Type B pancreatic cell (in vitro differentiated cells): ENCODE measurements at regions not wholly inside any gene's neighbourhood (a gene's known extent, or its start where the extent isn't known, plus 50 kb on each side); places are given as distances from the start of the nearest gene placed in this dataset.

ENCODE experiments used
- DNase-seq: peaks from one replicate; pipeline ENCODE4 v3.0.0; 2021; ENCODE audit warnings: mixed read lengths; ENCODE audit not compliant: unreplicated experiment; ENCODE audit errors: extremely low spot score
- H3K27ac Mint-ChIP-seq: 2 replicates; pipeline ENCODE4 v1.8.0; 2021; ENCODE audit warnings: mild to moderate bottlenecking, mixed read lengths
- H3K27me3 Mint-ChIP-seq: 2 replicates; pipeline ENCODE4 v1.8.0; 2021; ENCODE audit warnings: mixed read lengths
- H3K36me3 Mint-ChIP-seq: 2 replicates; pipeline ENCODE4 v1.8.0; 2021; ENCODE audit warnings: mixed read lengths
- H3K4me1 Mint-ChIP-seq: one replicate; pipeline ENCODE4 v1.8.0; 2021; ENCODE audit warnings: mixed read lengths; ENCODE audit not compliant: unreplicated experiment
- H3K4me3 Mint-ChIP-seq: 2 replicates; pipeline ENCODE4 v1.8.0; 2021; ENCODE audit warnings: mild to moderate bottlenecking, mixed read lengths
- H3K9me3 Mint-ChIP-seq: 2 replicates; pipeline ENCODE4 v1.8.0; 2021; ENCODE audit warnings: mixed read lengths
- TF ChIP-seq, protein P1 (sequence below): fragments of 200-600 bp; sonication (generic); conservative IDR thresholded peaks from 2 replicates; pipeline ENCODE4 v1.5.0; 2021; ENCODE audit warnings: antibody characterized with exemption, mild to moderate bottlenecking

GRCh38 chr14:43043850-43044249 is 1437.2 kb downstream of the LRFN5 start:
- no peaks in the 10 kb centered on the region for H3K36me3 Mint-ChIP-seq
- no peaks in the 10 kb centered on the region for H3K9me3 Mint-ChIP-seq
- no peak overlapping the region for H3K27ac Mint-ChIP-seq
- H3K4me3 Mint-ChIP-seq: no peak overlapping the region
- no peak for DNase-seq
- H3K4me1 Mint-ChIP-seq: peaks cover 11% of the 10 kb centered on the region
- TF ChIP-seq, protein P1, sequence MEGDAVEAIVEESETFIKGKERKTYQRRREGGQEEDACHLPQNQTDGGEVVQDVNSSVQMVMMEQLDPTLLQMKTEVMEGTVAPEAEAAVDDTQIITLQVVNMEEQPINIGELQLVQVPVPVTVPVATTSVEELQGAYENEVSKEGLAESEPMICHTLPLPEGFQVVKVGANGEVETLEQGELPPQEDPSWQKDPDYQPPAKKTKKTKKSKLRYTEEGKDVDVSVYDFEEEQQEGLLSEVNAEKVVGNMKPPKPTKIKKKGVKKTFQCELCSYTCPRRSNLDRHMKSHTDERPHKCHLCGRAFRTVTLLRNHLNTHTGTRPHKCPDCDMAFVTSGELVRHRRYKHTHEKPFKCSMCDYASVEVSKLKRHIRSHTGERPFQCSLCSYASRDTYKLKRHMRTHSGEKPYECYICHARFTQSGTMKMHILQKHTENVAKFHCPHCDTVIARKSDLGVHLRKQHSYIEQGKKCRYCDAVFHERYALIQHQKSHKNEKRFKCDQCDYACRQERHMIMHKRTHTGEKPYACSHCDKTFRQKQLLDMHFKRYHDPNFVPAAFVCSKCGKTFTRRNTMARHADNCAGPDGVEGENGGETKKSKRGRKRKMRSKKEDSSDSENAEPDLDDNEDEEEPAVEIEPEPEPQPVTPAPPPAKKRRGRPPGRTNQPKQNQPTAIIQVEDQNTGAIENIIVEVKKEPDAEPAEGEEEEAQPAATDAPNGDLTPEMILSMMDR: no peak
- no peaks in the 10 kb centered on the region for H3K27me3 Mint-ChIP-seq

DNA sequence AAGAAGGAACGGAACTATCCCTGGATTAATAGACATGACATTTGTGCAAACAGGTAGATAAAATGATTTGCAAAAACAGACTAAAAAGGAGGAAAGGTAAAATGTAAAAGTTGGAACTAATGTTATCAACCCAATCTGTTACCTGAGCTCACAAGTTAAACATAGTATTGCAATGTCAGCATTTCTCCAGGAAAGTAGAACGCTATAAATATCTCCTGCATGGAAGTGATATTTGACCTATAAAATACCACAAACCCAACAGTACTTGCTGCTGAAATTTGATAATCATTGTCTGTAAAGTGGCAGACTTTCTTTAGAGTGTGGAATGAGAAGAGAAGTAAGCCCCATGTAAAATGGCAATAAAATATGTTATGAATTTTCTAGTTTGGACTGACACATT is 1435.7 kb downstream of the LRFN5 start:
- no peaks in the 10 kb centered on the region for H3K9me3 Mint-ChIP-seq
- H3K27me3 Mint-ChIP-seq: no peaks in the 10 kb centered on the region
- H3K27ac Mint-ChIP-seq: no peak overlapping the region
- no peaks in the 10 kb centered on the region for H3K36me3 Mint-ChIP-seq
- no peak for DNase-seq
- peaks cover 11% of the 10 kb centered on the region for H3K4me1 Mint-ChIP-seq
- peak overlapping the region; percentile 31 for H3K4me3 Mint-ChIP-seq
- TF ChIP-seq, protein P1: no peak

- H3K27me3 Mint-ChIP-seq: no peaks in the 10 kb centered on the region
- no peaks in the 10 kb centered on the region for H3K36me3 Mint-ChIP-seq
- no peak for DNase-seq
- TF ChIP-seq, protein P1: no peak
- H3K27ac Mint-ChIP-seq: no peak overlapping the region
- H3K9me3 Mint-ChIP-seq: no peaks in the 10 kb centered on the region
- H3K4me1 Mint-ChIP-seq: peaks cover 11% of the 10 kb centered on the region
- peak overlapping the region; percentile 31 for H3K4me3 Mint-ChIP-seq
Observed at GRCh38 chr14:43041976-43042375, 1435.3 kb downstream of the LRFN5 start.

DNA sequence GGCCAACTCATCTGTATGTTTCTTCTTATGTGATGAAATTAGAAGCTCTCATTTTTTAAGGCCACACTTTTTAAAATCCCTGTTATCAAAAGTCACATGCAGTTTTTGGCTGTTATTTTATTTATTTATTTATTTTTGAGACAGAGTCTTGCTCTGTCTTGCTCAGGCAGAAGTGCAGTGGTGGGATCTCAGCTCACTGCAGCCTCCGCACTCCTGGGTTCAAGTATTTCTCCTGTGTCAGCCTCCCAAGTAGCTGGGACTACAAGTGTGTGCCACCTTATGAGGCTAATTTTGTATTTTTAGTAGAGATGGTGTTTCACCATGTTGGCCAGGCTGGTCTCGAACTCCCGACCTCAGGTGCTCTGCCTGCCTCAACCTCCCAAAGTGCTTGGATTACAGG is 1434.5 kb downstream of the LRFN5 start:
- no peaks in the 10 kb centered on the region for H3K27me3 Mint-ChIP-seq
- no peak overlapping the region for H3K4me3 Mint-ChIP-seq
- TF ChIP-seq, protein P1: no peak
- peaks cover 11% of the 10 kb centered on the region for H3K4me1 Mint-ChIP-seq
- H3K36me3 Mint-ChIP-seq: no peaks in the 10 kb centered on the region
- DNase-seq: no peak
- H3K27ac Mint-ChIP-seq: no peak overlapping the region
- no peaks in the 10 kb centered on the region for H3K9me3 Mint-ChIP-seq

GRCh38 chr14:43039881-43040280 is 1433.2 kb downstream of the LRFN5 start:
- TF ChIP-seq, protein P1: no peak
- H3K4me3 Mint-ChIP-seq: no peak overlapping the region
- H3K27ac Mint-ChIP-seq: no peak overlapping the region
- H3K4me1 Mint-ChIP-seq: peaks cover 11% of the 10 kb centered on the region
- DNase-seq: no peak
- no peaks in the 10 kb centered on the region for H3K36me3 Mint-ChIP-seq
- no peaks in the 10 kb centered on the region for H3K27me3 Mint-ChIP-seq
- no peaks in the 10 kb centered on the region for H3K9me3 Mint-ChIP-seq

GRCh38 chr14:43031598-43031997 is 1424.9 kb downstream of the LRFN5 start:
- H3K27ac Mint-ChIP-seq: no peak overlapping the region
- DNase-seq: no peak
- no peaks in the 10 kb centered on the region for H3K4me1 Mint-ChIP-seq
- H3K36me3 Mint-ChIP-seq: no peaks in the 10 kb centered on the region
- H3K27me3 Mint-ChIP-seq: no peaks in the 10 kb centered on the region
- TF ChIP-seq, protein P1: no peak
- H3K4me3 Mint-ChIP-seq: no peak overlapping the region
- H3K9me3 Mint-ChIP-seq: no peaks in the 10 kb centered on the region
